ENCODE measurements at regions not wholly inside any gene's neighbourhood (a gene's known extent, or its start where the extent isn't known, plus 50 kb on each side); places are given as distances from the start of the nearest gene placed in this dataset.

DNA sequence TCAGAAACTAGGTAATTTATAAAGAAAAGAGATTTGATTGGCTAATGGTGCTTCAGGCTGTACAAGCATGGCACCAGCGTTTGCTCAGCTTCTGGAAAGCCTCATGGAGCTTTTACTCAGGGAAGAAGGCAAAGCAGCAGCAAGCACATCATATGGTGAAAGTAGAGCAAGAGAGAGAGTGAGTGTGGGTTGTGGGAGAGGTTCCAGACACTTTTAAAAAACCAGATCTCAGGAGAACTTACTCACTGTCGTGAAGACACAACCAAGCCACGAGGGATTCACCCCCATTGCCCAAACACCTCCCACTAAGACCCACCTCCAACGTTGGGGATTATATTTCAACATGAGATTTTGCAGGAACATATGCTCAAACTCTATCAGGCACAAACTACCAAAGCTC is 554.6 kb upstream of the TNP1 start:
- DNase-seq (ENCODE audit: low read depth) = no peak
- H3K4me3 ChIP-seq (ENCODE audit: low read depth, low read length) = no peak overlapping the region
- TF ChIP-seq CTCF (IDR thresholded peaks at IDR 0.05; ENCODE audit: insufficient read depth, low read length) = no peak

- DNase-seq (ENCODE audit: low read depth) = peak; percentile 45
- no peak overlapping the region for H3K4me3 ChIP-seq (ENCODE audit: low read depth, low read length)
- TF ChIP-seq CTCF (IDR thresholded peaks at IDR 0.05; ENCODE audit: insufficient read depth, low read length) = no peak
Observed at GRCh38 chr2:217413193-217413592, 553.3 kb upstream of the TNP1 start.

- H3K4me3 ChIP-seq (ENCODE audit: low read depth, low read length) = no peak overlapping the region
- peak; percentile 61 for DNase-seq (ENCODE audit: low read depth)
- no peak for TF ChIP-seq CTCF (IDR thresholded peaks at IDR 0.05; ENCODE audit: insufficient read depth, low read length)
Observed at GRCh38 chr2:217412721-217413120, 552.9 kb upstream of the TNP1 start.

- peak; percentile 47 for DNase-seq (ENCODE audit: low read depth)
- no peak overlapping the region for H3K4me3 ChIP-seq (ENCODE audit: low read depth, low read length)
- TF ChIP-seq CTCF (IDR thresholded peaks at IDR 0.05; ENCODE audit: insufficient read depth, low read length) = no peak
Observed at GRCh38 chr2:217412277-217412676, 552.4 kb upstream of the TNP1 start.

DNA sequence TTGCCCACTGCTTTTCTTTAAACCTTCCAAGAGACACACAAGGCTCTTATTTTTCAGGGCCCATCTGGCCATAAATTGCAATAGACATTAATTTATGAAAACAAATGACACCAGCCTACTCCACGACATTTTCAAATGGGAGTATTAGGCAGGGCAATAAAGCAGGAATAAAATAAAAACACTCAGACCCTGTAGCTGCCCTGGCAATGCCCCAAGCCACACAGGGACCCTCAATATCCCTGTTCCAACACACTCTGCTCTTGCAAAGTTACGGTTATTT is 550.8 kb upstream of the TNP1 start:
- no peak for TF ChIP-seq CTCF (IDR thresholded peaks at IDR 0.05; ENCODE audit: insufficient read depth, low read length)
- no peak for DNase-seq (ENCODE audit: low read depth)
- H3K4me3 ChIP-seq (ENCODE audit: low read depth, low read length) = no peak overlapping the region

- no peak for TF ChIP-seq CTCF (IDR thresholded peaks at IDR 0.05; ENCODE audit: insufficient read depth, low read length)
- no peak overlapping the region for H3K4me3 ChIP-seq (ENCODE audit: low read depth, low read length)
- no peak for DNase-seq (ENCODE audit: low read depth)
Observed at GRCh38 chr2:217409949-217410680, 550.3 kb upstream of the TNP1 start.

- no peak overlapping the region for H3K4me3 ChIP-seq (ENCODE audit: low read depth, low read length)
- no peak for DNase-seq (ENCODE audit: low read depth)
- TF ChIP-seq CTCF (IDR thresholded peaks at IDR 0.05; ENCODE audit: insufficient read depth, low read length) = no peak
Observed at GRCh38 chr2:217407362-217407761, 547.5 kb upstream of the TNP1 start.

All from fibroblast of the aortic adventitia (primary cell).